Epithelial cell of esophagus (primary cell): ENCODE measurements at regions not wholly inside any gene's neighbourhood (a gene's known extent, or its start where the extent isn't known, plus 50 kb on each side); places are given as distances from the start of the nearest gene placed in this dataset.

ENCODE experiments used
- DNase-seq: peaks from one replicate; pipeline ENCODE4 v3.0.0; 2010; ENCODE audit warnings: low read depth
- H3K4me3 ChIP-seq: 2 replicates; pipeline ENCODE4 v1.5.1; 2011; ENCODE audit warnings: mild to moderate bottlenecking, low read length, control low read depth
- TF ChIP-seq, protein P1 (sequence below): IDR thresholded peaks from 2 replicates; pipeline ENCODE4 v1.5.1; 2011; ENCODE audit warnings: low read depth, mild to moderate bottlenecking, low read length, control low read depth, inconsistent platforms; ENCODE audit not compliant: insufficient read depth; ENCODE audit errors: missing control alignments

DNA sequence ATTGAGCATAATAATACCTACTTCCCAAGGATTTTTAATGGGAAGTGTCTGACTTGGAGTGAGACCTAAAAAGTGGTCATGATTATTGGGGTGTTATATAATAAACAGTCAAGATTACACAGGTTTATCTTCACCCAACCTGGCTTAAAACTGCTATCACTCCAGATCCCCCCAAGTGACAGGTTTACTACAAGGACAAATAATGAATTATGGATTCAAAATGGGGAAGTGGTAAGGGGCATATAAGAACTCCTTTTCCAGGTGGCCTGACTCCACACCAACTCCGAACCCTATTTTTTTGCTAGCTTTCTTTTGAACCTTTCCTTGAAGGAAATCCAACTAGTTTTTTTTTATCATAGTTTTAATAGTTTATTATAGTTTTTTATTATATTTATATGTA, 663.0 kb upstream of the FANCL start:
- DNase-seq = no peak
- no peak overlapping the region for H3K4me3 ChIP-seq
- TF ChIP-seq, protein P1, sequence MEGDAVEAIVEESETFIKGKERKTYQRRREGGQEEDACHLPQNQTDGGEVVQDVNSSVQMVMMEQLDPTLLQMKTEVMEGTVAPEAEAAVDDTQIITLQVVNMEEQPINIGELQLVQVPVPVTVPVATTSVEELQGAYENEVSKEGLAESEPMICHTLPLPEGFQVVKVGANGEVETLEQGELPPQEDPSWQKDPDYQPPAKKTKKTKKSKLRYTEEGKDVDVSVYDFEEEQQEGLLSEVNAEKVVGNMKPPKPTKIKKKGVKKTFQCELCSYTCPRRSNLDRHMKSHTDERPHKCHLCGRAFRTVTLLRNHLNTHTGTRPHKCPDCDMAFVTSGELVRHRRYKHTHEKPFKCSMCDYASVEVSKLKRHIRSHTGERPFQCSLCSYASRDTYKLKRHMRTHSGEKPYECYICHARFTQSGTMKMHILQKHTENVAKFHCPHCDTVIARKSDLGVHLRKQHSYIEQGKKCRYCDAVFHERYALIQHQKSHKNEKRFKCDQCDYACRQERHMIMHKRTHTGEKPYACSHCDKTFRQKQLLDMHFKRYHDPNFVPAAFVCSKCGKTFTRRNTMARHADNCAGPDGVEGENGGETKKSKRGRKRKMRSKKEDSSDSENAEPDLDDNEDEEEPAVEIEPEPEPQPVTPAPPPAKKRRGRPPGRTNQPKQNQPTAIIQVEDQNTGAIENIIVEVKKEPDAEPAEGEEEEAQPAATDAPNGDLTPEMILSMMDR = no peak

GRCh38 chr2:58903427-58903826, 662.3 kb upstream of the FANCL start:
- TF ChIP-seq, protein P1 = no peak
- no peak overlapping the region for H3K4me3 ChIP-seq
- no peak for DNase-seq

DNA sequence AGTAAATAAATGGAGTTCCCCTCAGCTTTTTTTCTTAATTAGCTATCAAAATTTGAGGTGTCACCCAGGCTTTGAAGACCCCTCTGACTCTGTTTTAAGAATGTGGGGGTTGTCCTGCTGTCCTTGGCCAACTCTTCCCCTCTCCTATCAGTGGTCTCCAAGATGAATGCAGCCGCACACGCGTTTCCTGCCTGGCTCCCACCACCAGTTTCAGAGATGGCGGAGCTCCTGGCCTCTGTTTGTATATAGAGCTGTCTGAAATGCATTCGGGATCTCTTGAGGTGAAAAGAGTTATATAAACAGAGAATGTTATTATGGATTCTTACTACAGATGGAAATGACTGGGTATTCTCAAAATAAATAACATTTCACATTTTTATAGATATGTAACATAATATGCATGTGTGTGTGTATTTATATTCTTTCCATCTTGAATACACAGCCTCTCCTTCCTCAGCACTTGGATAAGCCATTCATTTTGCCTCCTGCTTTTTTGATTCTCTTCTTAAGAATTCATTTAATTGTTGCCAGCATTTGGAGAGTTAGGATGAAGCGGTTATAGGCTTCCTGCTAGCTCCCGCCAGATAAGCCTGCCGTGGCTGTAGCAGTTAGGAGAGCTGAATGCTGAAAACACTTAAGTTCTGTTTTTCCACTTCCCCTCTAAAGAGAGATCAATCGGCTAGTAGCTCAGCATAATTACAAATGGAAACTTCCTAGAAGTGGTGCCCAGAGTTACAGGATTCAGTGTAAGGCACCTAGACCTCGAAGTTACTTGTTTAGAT, 659.3 kb upstream of the FANCL start:
- TF ChIP-seq, protein P1 = no peak
- H3K4me3 ChIP-seq = no peak overlapping the region
- no peak for DNase-seq

DNA sequence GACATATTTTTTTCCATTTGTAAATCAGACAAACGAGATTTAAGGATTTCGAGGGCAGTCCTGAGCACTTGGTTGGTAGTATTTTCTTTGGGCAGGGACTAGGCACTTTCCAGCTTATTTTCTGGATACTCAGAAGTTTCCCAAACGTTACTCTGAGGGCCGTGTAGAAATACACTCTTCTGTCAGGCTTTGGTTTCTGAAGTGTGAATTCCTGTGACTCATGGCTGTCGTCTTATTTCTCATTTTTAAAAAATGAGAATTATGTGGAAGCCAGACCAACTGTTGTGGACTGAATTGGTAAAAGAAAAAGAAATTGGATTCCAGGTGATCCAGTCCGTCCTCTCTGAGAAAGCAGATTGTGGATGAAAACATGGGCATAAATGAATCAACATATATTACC, 658.6 kb upstream of the FANCL start:
- TF ChIP-seq, protein P1 = no peak
- DNase-seq = peak; percentile 1
- H3K4me3 ChIP-seq = no peak overlapping the region

DNA sequence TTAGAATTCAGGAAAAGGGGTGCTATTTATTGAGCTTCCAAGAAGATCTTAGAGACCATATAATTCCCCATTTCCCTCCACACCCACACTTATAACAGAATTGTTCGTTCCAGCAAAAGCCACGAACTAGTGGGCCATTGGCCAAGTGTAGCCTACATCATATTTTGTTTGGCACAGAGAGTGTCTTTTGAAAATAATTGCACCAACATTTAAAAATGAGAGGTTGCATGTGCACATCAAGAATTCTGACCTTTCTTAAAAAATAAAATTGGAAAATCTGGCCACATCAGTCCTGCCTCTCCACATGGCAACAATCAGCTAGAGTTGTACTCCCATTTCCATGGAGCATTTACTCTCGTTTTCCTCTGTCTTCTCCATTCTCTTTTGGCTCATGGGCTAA, 655.5 kb upstream of the FANCL start:
- H3K4me3 ChIP-seq = no peak overlapping the region
- TF ChIP-seq, protein P1 = no peak

GRCh38 chr2:58895857-58896256, 654.7 kb upstream of the FANCL start:
- TF ChIP-seq, protein P1 = no peak

More for the DNA sequence above, 655.5 kb upstream of the FANCL start:
- no peak for DNase-seq

More at GRCh38 chr2:58895857-58896256, 654.7 kb upstream of the FANCL start:
- peak; percentile 6 for DNase-seq
- no peak overlapping the region for H3K4me3 ChIP-seq
